HG03469 (cell line): ENCODE measurements at regions not wholly inside any gene's neighbourhood (a gene's known extent, or its start where the extent isn't known, plus 50 kb on each side); places are given as distances from the start of the nearest gene placed in this dataset.

ENCODE experiments used
- ATAC-seq: cut with Tn5 transposase; IDR thresholded peaks from one replicate; pipeline ENCODE4 v1.9.1; 2021; ENCODE audit warnings: mild to moderate bottlenecking, moderate library complexity, moderate number of reproducible peaks; ENCODE audit not compliant: unreplicated experiment

DNA sequence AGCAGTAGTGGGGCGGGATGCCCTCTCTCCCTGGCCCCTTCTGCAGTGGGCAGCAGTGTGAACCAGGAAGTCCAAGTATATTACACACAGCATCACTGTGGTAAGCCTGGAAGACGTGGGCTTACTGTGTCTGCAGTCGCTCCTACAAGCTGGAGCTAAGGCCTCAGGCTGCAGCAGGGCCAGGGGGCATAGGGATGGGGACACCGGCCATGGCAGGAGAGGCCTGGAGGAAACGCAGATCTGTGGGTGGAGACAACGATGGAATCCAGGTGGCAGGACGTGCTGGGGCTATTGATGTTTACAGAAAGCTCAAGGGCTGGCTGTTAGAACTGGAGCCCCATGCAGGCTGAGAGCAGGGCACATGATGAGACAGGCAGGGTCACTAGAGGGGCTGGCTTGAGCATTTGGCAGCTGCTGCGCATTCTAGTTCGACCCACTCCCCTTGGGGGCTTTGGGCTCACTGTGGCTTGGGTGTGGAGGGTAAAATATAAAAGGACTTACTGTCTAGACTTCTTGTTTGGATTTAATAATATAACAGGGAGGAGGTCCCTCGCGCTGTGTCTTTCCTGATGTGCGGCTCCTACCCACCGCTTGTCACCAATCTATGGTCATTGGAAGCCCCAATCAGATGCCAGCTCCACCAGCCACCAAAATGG is 539.5 kb downstream of the TBC1D22A start:
- ATAC-seq = no peak

DNA sequence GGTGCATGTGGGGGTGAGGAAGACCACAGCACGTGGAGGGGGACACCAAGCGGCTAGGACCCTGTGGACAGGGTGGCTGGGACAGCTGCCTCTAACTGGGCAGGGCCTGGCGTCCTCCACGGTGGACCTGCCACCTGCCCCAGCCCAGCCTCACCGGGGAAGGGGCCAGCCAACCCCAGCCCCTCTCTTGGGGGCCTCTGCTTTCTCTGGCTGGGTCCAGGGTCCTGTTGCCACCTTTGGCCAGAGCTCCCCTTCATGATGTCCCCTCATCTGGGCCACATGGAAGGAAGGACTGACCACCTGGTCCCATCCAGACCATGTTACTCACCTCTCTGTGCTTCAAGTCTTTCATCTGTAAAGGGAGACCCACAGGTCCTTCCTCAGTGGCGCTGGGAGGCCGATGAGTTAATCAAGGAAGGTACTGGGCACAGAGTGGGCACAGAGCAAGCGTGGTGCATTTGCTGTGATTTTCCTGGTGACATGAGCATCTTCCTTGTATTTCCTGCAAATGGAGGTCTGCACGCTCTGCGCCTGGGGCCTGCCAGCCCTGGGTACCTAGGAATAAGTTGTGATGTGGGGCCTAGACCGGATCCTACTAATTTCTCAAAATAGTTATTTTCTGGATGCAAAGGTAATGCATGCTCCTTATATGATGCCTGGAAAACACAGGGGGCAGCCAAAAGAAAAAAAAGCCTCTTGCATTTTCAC is 538.4 kb downstream of the TBC1D22A start:
- no peak for ATAC-seq

DNA sequence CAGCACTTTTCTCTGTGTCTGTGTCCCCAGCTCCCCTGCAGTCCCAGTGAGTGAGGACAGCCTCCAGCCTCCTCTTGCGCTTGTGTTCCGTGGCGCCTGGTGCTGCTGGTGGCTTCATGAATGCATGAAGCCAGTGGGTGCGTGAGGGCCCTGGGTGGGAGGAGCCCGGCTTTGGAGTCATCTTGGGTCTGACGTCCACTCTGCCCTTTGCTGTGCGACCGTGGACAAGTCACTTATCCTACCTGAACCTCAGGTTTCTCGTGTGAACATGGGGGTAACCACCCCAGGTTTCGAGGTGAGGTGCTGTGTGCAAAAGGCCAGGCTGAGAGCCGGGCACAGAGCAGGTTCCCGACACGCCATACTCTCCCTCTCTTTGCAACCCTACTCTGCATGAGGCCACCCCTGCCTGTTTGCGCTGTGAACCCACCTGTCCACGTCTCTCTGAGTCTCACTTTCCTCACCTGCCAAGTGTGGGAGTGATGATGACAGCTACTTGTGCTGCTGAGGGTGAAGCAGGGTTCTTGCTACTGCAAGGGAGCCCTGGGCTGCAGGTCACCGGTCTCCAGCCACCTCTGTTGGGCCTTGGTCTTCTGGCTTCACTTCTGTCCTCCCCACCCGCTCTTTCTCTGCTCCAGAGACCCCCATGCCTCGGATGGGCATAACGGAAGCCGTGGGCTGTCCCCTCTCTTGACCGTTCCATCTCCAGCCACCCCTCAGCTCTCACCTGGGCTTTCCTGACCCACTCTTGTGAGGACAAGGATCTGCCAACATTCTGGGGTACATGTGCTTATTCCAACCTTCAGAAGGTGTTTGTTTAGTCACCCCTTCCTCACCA is 537.6 kb downstream of the TBC1D22A start:
- ATAC-seq = no peak

DNA sequence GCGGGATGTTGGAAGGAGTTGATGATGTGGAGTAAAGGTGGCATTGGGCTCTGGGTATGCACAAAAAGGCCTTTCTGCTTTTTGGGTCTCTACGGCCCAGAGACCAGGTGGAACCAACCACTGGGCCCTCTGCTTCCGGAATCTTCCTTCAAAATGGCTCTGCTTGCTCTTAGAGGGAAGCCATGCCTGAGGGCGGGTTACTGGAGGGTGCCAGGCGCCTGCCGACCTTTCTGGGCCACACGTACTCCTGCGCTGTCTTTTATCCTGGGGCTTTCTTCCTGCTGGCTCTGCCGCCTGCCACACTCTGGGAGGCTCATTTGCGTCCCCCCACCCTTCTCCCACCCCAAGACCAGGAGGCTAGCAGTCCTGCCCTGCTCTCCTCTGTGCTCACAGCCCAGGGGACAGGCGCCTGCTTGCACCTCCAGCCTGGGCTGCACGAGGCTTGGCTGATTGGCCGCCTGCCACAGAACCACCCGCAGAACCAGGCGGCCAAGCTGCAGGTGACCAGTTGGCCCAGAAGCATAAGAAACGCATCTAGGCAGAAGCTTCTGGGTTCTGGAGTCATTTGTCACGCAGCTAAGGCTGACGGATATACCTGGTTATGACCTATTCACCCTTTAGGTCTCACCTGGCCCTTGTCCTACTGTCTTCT is 536.9 kb downstream of the TBC1D22A start:
- no peak for ATAC-seq

DNA sequence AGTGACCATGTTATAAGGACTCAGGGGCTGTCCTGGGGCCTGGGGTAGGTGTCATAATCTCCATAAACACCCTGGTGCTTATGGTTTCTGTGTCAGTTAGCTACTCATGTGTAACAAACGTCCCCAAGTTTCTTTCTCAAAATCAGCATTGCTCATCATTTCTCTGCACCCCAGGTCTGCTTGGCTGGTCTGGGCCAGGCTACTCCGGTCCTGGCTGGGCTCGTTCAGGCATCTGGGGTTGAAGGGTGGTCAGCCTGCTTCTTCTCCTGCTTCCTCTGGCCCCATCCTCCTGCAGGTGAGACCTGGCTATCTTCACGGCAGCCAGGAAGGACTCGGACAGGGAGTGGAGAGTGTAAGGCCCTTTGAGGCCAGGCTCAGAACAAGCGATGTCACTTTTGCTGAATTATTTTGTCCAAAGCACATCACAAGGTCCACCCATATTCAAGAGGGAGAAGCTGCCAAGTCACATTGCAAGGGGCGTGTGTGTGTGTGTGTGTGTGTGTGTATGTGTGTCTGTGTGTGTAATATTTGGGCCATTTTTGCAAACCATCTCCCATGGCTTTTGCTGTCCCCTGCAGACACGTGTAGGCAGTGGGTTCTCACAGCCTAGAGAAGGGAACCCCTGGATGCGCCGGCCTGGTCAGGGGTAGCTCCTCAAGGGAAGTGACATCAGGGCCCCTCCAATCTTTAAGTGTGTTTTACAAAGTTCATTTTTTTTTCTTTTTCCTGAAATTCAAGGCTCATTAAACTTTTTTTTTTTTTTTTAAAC is 535.8 kb downstream of the TBC1D22A start:
- ATAC-seq = no peak

DNA sequence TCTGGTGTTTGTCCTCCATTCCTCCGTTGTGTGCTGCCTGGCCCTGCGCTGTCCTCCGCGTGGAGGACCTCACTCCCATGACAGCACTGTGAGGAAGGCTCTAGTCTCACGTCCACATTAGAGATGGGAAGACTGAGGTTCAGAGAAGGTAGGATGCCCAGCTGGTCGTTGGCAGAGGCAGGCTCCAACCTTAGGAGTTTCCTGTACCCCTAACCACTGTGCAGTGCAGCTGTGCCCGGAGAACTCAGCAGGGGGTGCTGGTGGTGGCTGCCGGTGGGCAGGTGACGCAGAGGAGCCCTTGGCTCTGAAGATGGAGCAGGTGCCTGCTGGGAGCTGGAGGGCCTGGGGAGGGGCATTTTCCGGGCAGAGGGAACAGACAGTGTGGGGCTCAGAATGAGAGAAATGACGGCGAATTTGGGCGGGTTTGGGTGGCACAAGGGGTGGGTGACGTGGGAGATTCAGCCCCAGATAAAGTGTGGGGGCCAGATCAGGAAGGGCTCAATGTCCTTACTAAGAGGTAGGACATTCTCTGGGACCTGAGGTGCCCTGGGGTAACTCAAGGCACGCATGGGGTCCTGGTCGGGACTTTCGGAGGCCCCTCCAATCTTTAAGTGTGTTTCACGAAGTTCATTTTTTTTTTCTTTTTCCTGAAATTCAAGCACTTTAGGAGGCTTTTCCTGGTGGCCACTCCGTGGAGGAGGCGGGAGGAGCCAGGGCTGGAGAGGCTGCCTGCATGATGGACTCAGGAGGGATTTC is 535.0 kb downstream of the TBC1D22A start:
- ATAC-seq = no peak

DNA sequence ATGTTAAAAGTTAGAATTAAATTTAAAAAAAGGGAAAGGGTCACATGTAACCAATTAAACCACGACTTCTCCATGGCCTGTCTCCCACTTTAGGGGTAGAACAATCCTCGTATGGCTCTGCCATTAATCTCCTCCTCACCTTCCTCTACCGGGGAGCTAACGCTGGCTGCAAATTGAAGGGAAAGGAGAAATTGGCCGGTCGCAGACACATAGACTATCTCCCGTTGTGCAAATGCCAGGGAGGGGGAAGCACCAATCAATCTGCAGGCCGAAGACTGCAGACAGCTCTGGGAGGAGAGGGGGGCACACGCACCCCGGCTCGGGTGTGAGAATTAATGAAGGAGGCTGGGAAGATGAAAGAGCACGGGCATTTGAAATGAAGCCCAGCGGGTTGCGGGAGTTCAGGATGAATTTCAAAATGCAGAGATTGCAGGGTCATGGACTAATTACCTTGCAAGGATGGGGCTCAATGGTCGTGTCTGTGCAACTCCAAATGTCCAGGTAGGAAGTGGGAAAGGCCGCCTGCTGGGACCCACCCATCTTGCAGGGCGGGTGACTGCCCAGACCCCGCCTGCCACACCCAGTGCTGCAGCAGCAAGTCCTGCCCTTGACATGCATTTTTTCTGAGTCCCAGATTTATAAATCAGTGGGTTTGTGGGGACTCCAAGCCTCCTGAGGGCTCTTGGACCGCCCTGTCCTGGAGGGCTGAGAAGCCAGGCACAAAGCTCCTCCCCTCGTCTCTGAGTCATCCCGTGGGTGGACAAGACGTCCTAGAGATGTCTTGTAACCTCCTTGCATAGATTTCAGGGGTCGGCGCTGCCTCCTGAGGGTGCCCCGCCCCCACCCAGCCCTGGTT is 534.2 kb downstream of the TBC1D22A start:
- ATAC-seq = no peak

DNA sequence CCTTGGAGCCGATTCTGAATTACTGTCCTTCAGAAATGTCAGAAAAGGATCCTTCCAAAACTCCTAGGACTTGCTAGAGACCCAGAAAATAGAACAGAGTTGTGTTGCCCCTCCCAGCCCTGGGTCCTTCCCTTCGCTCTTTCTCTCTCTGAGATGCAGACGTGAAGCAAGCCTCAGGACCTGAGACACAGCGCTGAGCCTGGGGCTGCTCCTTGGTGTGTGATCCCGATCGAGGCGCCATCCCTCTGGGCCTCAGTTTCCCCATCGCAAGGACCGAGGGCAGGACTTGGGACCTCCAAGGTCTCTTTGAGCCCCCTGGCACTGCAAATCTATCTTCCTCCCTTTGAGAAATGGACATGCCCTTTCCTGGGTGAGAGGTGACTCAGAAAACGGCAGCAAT is 533.5 kb downstream of the TBC1D22A start:
- no peak for ATAC-seq

DNA sequence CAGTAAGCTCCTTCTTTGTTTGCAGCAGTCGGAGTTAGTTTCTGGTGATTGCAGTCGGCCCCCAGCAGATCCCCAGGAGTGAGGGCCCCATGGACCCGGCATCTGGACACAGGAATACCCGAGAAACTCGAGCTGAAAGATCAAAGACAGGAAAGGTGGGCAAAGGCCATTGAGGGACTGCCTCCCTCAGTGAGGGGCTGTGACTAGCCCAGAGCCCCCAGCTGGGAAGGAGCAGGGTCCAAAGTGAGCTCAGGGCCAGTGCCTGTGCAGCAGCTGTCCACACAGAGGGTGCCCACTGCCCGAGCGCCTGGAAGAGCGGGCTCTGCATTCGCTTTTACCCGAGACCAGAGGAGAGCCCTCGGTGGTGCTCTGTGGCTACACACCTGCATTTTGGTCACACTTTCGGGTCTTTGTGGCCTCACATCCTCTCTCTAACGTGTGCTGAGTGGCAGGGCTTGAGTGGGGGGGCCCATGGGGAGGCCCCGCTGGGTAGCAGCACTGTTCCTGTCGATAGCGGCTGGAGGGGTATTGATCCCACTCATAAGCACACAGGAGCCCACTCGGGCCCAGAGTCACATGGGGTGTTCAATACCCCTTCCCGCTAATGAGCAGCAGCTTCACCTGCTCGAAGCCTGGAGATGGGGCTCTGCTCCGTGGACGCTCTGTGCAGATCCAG is 532.9 kb downstream of the TBC1D22A start:
- no peak for ATAC-seq

DNA sequence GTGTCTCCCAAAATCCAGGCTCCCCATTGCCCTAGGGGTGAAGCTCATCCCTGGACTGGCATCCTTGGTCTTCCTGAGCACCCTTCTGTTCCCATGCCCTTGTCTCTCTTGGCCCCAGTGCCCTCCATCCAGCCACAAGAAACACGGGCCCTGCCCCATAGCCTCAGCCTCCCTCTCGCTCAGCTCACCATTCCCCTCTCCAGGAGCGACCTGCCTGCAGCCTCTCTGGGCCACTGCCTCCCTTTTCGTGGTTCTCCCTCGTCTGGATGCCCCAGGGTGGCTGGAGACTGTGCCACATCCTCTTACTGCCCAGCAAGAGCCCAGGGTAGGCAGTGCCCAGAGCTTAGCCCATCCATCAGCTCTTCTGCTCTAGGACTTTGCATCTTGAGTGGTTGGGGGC is 532.1 kb downstream of the TBC1D22A start:
- no peak for ATAC-seq

DNA sequence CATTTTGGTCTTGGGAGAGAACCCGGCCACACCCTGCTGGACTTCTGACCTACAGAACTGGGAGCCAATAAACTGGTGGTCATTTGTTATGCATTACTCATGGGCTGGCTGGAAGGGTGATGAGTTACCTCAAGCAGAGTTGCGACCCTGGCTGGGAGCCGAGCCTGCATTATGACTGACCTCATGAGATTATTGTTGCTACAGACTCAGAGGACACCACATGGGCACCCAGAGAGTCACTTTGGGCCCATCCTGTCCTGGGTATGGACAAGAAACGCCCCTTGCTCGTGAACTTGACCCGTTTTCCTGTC is 531.7 kb downstream of the TBC1D22A start:
- ATAC-seq = no peak

DNA sequence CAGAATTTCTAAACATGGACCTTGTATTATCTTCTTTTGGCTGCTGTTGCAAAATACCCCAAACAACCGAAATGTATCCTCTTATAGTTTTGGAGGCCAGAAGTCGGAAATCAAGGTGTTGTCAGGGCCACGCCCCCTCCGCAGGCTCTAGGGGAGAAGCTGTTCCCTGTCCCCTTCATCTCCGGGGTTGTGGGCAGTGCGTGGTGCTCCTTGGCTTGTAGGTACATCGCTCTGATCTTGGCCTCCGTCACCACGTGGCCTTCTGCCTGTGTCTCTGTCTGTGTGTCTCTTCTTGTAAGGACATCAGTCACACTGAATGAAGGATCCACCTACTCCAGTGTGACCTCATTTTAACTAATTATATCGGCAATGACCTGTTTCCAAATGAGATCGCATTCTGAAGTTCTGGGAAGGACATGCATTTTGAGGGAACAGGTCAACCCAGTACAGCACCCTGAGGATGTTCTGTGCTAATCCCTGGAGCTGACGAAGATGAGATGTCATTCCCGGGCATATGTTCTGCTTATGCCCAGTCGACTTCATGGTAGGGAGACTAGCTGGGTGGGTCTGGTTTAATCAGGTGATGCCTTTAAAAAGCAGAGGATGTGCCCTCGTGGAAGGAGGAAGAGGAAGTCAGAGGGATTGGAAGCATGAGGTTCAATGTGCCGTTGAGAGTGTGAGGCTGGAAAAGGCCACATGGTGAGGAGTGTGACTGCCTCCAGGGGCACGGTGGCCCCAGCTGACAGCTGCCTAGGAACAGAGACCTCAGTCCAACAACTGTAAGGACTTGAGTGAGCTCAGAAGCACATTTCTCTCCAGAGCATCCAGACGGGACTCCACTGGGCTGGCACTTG is 531.1 kb downstream of the TBC1D22A start:
- ATAC-seq = no peak

DNA sequence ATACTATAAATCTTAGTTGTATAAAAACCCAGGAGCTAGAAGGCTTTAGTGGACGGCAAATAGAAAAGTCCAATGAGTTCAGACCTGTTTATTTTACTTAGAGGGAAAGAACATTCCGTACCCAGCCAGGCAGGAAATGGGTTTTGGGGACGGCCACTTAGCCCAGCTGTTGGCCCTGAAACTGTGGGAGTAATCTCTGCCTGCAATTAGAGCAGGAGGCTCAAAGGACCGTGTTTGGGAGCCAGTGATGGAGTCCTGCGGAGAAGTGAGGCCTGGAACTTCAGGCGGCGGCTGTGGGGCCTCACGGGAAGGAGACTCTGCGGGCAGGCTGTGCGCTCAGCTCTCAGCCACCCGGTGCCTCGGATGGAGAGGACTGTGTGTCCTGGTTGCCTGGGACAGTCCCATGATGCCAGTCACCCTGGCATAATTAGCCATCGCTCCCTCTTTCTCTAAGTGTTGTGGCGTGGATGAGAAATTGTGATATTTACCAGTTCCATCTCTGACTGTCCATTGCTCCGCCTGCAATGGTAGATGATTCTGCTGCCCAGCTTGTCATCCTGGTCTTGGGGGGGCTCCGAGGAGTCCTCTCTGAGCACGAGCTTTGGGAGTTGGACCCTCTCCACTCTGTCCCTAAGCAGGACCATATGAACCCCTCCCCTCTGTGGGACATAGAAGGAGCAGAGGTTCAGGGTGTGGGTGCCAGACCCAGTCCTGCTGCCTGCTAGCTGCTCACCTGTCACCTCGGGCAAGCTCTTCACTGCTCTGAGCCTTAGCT is 530.3 kb downstream of the TBC1D22A start:
- ATAC-seq = no peak

DNA sequence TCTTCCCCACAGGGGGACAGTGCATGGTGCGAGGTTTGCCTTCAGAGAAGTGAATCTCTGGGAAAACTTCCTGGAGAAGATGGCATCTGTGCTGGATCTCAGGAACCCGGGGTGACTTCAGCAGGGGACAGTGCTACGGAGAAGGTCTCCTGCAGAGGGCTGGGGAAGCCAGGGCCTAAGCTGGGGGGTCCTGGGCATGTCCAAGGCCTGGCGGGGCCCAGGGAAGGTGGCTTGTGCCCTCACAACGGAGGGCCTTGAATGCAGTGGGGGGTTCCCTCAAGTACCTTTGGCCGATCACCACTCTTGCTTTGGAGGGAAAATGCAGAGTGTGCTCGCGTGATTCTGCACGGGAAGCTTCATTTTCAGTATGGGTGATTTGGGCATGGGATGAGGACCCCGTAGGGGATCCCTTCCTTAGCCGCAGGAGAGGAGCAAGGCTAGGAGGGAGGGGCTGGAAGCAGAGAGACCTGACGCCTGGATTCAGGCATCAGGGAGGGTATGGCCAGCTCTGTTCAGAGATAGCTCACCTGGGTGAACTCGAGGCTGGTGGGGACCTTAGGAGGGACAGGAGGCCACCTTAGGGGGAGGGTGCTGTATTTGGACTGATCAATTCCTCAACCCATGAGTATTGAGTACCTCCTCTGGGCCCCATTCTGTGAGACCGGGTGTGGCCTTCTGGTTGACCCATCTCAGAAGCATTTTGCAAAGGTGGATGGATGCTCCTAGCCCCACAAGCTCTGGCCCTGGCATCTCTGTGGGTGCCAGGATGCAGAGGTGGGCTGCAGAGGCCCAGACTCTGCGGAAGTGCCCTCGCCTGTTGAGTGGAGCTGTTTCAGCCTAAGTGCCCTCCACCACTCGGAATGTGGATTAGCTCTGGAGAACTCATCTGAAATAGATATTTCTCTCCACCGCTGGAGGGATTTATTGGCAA is 529.4 kb downstream of the TBC1D22A start:
- ATAC-seq = no peak

DNA sequence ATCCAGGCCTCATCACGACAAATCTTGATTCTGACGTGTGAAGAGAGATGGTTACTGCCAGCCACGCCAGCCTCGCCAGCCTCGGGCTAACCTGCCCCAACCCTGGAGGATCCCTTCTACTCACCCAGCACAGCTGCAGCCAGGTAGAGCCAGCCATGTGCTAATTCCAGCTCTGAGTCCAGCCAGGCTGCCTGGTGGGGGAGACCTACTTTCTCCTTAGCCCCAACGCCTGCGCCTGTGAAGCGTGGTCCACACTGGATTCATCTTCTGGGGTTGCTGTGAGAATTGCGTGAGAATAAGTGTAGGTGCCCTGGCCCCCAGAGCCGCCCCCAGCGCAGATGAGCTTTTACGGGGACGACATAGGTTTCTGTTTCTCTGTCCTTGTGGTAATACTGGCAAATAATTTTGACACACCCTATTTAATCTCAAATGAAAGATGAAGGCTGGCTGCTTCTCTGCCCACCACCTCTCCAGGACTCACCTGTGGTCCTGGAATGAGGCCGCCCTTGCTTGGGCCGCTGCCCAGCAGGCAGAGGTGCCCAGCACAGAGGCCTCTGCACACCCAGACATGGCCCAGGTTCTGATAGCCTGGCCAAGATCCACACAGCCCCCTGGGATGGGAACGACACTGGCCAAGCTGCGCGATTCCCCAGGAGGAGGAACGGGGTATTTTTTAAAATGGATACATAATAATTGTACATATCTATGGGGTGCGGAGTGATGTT is 528.4 kb downstream of the TBC1D22A start:
- no peak for ATAC-seq
